Dendritic cell treated with granulocyte-macrophage colony-stimulating factor and Interleukin-4, amounts not matched to agents 40 ng/mL and 50 ng/mL, for 4 days (primary cell): ENCODE measurements at regions not wholly inside any gene's neighbourhood (a gene's known extent, or its start where the extent isn't known, plus 50 kb on each side); places are given as distances from the start of the nearest gene placed in this dataset.
"Not testable (repeated sequence)": the region's sequence is repeated elsewhere in the genome, so short reads cannot be mapped to it uniquely, and the experiment has no call there.

Source experiments
- H3K27ac Mint-ChIP-seq: one replicate; pipeline ENCODE4 v1.8.0; 2022; ENCODE audit warnings: mild to moderate bottlenecking, mixed read lengths
- H3K27me3 Mint-ChIP-seq: one replicate; pipeline ENCODE4 v1.8.0; 2022; ENCODE audit warnings: mild to moderate bottlenecking, mixed read lengths
- H3K36me3 Mint-ChIP-seq: one replicate; pipeline ENCODE4 v1.8.0; 2022; ENCODE audit warnings: low read depth, mixed read lengths
- H3K4me1 Mint-ChIP-seq: one replicate; pipeline ENCODE4 v1.8.0; 2022; ENCODE audit warnings: low read depth, mixed read lengths
- H3K4me3 Mint-ChIP-seq: one replicate; pipeline ENCODE4 v1.8.0; 2022; ENCODE audit warnings: mild to moderate bottlenecking, moderate library complexity, mixed read lengths
- H3K9me3 Mint-ChIP-seq: one replicate; pipeline ENCODE4 v1.8.0; 2022; ENCODE audit warnings: mixed read lengths
- intact Hi-C: fragments of 100-400 bp; cut with micrococcal nuclease; formaldehyde crosslinking; loops from one replicate; pipeline ENCODE4 v1.15.0; 2022

- Mint-ChIP-seq H3K27ac (no peak overlapping the region), H3K9me3 (peaks cover 4% of the 10 kb centered on the region), H3K36me3 (no peaks in the 10 kb centered on the region), H3K4me1 (no peaks in the 10 kb centered on the region), H3K4me3 (no peak overlapping the region), H3K27me3 (no peaks in the 10 kb centered on the region)
- intact Hi-C loops = no loop called here
Observed at GRCh38 chr1:105459759-105460158, 1596.7 kb upstream of the PRMT6 start.

GRCh38 chr1:105462308-105462707 lies 1594.2 kb upstream of the PRMT6 start:
- H3K36me3 Mint-ChIP-seq = no peaks in the 10 kb centered on the region

GRCh38 chr1:105467549-105467948 lies 1588.9 kb upstream of the PRMT6 start:
- intact Hi-C loops = no loop called here
- H3K4me3 Mint-ChIP-seq = no peak overlapping the region
- H3K27me3 Mint-ChIP-seq = no peaks in the 10 kb centered on the region
- H3K36me3 Mint-ChIP-seq = no peaks in the 10 kb centered on the region
- H3K27ac Mint-ChIP-seq = no peak overlapping the region
- H3K4me1 Mint-ChIP-seq = no peaks in the 10 kb centered on the region
- H3K9me3 Mint-ChIP-seq = peaks cover 18% of the 10 kb centered on the region

More at GRCh38 chr1:105462308-105462707, 1594.2 kb upstream of the PRMT6 start:
- Mint-ChIP-seq H3K27me3 (no peaks in the 10 kb centered on the region), H3K4me1 (no peaks in the 10 kb centered on the region), H3K9me3 (peaks cover 8% of the 10 kb centered on the region), H3K27ac (no peak overlapping the region), H3K4me3 (no peak overlapping the region)
- intact Hi-C loops = no loop called here

- H3K27me3 Mint-ChIP-seq, H3K4me1 Mint-ChIP-seq, H3K27ac Mint-ChIP-seq, H3K4me3 Mint-ChIP-seq, H3K36me3 Mint-ChIP-seq, H3K9me3 Mint-ChIP-seq, intact Hi-C loops: not testable (repeated sequence)
Observed at GRCh38 chr1:105470541-105470940, 1585.9 kb upstream of the PRMT6 start.

- Mint-ChIP-seq H3K27me3 (no peaks in the 10 kb centered on the region), H3K4me1 (no peaks in the 10 kb centered on the region), H3K9me3 (no peaks in the 10 kb centered on the region), H3K36me3 (no peaks in the 10 kb centered on the region), H3K27ac (no peak overlapping the region), H3K4me3 (no peak overlapping the region)
- intact Hi-C loops = no loop called here
Observed at GRCh38 chr1:105483436-105483835, 1573.0 kb upstream of the PRMT6 start.

GRCh38 chr1:105485207-105485606 lies 1571.3 kb upstream of the PRMT6 start:
- H3K36me3 Mint-ChIP-seq = no peaks in the 10 kb centered on the region
- intact Hi-C loops = no loop called here
- H3K4me1 Mint-ChIP-seq = no peaks in the 10 kb centered on the region
- H3K27me3 Mint-ChIP-seq = no peaks in the 10 kb centered on the region
- H3K9me3 Mint-ChIP-seq = no peaks in the 10 kb centered on the region
- no peak overlapping the region for H3K27ac Mint-ChIP-seq
- no peak overlapping the region for H3K4me3 Mint-ChIP-seq

GRCh38 chr1:105492921-105493320 lies 1563.6 kb upstream of the PRMT6 start:
- no peak overlapping the region for H3K27ac Mint-ChIP-seq
- H3K27me3 Mint-ChIP-seq = no peaks in the 10 kb centered on the region
- H3K4me3 Mint-ChIP-seq = no peak overlapping the region

GRCh38 chr1:105516068-105516467 lies 1540.4 kb upstream of the PRMT6 start:
- intact Hi-C loops = no loop called here
- Mint-ChIP-seq H3K36me3 (no peaks in the 10 kb centered on the region), H3K27me3 (no peaks in the 10 kb centered on the region), H3K9me3 (no peaks in the 10 kb centered on the region), H3K4me3 (no peak overlapping the region), H3K4me1 (no peaks in the 10 kb centered on the region), H3K27ac (no peak overlapping the region)

More at GRCh38 chr1:105492921-105493320, 1563.6 kb upstream of the PRMT6 start:
- Mint-ChIP-seq H3K9me3 (no peaks in the 10 kb centered on the region), H3K4me1 (no peaks in the 10 kb centered on the region), H3K36me3 (no peaks in the 10 kb centered on the region)
- intact Hi-C loops = no loop called here

- H3K27ac Mint-ChIP-seq = no peak overlapping the region
- H3K36me3 Mint-ChIP-seq = no peaks in the 10 kb centered on the region
- peaks cover 41% of the 10 kb centered on the region for H3K9me3 Mint-ChIP-seq
- no peaks in the 10 kb centered on the region for H3K27me3 Mint-ChIP-seq
- no peaks in the 10 kb centered on the region for H3K4me1 Mint-ChIP-seq
- intact Hi-C loops = no loop called here
- no peak overlapping the region for H3K4me3 Mint-ChIP-seq
Observed at GRCh38 chr1:105533996-105534395, 1522.5 kb upstream of the PRMT6 start.

- no peaks in the 10 kb centered on the region for H3K4me1 Mint-ChIP-seq
- H3K4me3 Mint-ChIP-seq = no peak overlapping the region
- H3K27ac Mint-ChIP-seq = no peak overlapping the region
- H3K27me3 Mint-ChIP-seq = no peaks in the 10 kb centered on the region
- H3K9me3 Mint-ChIP-seq = no peaks in the 10 kb centered on the region
- intact Hi-C loops = no loop called here
- H3K36me3 Mint-ChIP-seq = no peaks in the 10 kb centered on the region
Observed at GRCh38 chr1:105544475-105544874, 1512.0 kb upstream of the PRMT6 start.

- H3K27ac Mint-ChIP-seq = no peak overlapping the region
- H3K4me1 Mint-ChIP-seq = no peaks in the 10 kb centered on the region
- no peaks in the 10 kb centered on the region for H3K27me3 Mint-ChIP-seq
- H3K4me3 Mint-ChIP-seq = no peak overlapping the region
- intact Hi-C loops = no loop called here
- H3K9me3 Mint-ChIP-seq = no peaks in the 10 kb centered on the region
- H3K36me3 Mint-ChIP-seq = no peaks in the 10 kb centered on the region
Observed at GRCh38 chr1:105556266-105556665, 1500.2 kb upstream of the PRMT6 start.

- Mint-ChIP-seq H3K4me1 (no peaks in the 10 kb centered on the region), H3K4me3 (no peak overlapping the region), H3K9me3 (no peaks in the 10 kb centered on the region), H3K27me3 (no peaks in the 10 kb centered on the region), H3K36me3 (no peaks in the 10 kb centered on the region), H3K27ac (no peak overlapping the region)
- intact Hi-C loops = no loop called here
Observed at GRCh38 chr1:105558023-105558422, 1498.5 kb upstream of the PRMT6 start.

- H3K27ac Mint-ChIP-seq = no peak overlapping the region
Observed at GRCh38 chr1:105565006-105565405, 1491.5 kb upstream of the PRMT6 start.

GRCh38 chr1:105585791-105586190 lies 1470.7 kb upstream of the PRMT6 start:
- Mint-ChIP-seq H3K4me3 (no peak overlapping the region), H3K4me1 (no peaks in the 10 kb centered on the region), H3K9me3 (peaks cover 8% of the 10 kb centered on the region), H3K27me3 (no peaks in the 10 kb centered on the region), H3K36me3 (no peaks in the 10 kb centered on the region), H3K27ac (no peak overlapping the region)
- intact Hi-C loops = no loop called here

More at GRCh38 chr1:105565006-105565405, 1491.5 kb upstream of the PRMT6 start:
- Mint-ChIP-seq H3K4me3 (no peak overlapping the region), H3K27me3 (no peaks in the 10 kb centered on the region), H3K4me1 (no peaks in the 10 kb centered on the region), H3K36me3 (no peaks in the 10 kb centered on the region), H3K9me3 (no peaks in the 10 kb centered on the region)
- intact Hi-C loops = no loop called here

GRCh38 chr1:105591681-105592080 lies 1464.8 kb upstream of the PRMT6 start:
- Mint-ChIP-seq H3K9me3 (no peaks in the 10 kb centered on the region), H3K36me3 (no peaks in the 10 kb centered on the region), H3K27ac (no peak overlapping the region), H3K4me1 (no peaks in the 10 kb centered on the region), H3K4me3 (no peak overlapping the region), H3K27me3 (no peaks in the 10 kb centered on the region)
- intact Hi-C loops = no loop called here
